LNCaP clone FGC (cell line): ENCODE measurements at regions not wholly inside any gene's neighbourhood (a gene's known extent, or its start where the extent isn't known, plus 50 kb on each side); places are given as distances from the start of the nearest gene placed in this dataset.

Source experiments
- DNase-seq: peaks from one replicate; pipeline ENCODE4 v3.0.0-alpha.2; 2011; ENCODE audit warnings: low read depth
- H3K4me3 ChIP-seq: 2 replicates; pipeline ENCODE4 v1.5.1; 2011; ENCODE audit warnings: mild to moderate bottlenecking, low read depth, low read length, control low read depth
- CTCF ChIP-seq: IDR thresholded peaks from 2 replicates; pipeline ENCODE4 v1.5.1; 2012; ENCODE audit warnings: mild to moderate bottlenecking; ENCODE audit not compliant: control insufficient read depth, insufficient read depth; ENCODE audit errors: extremely low read depth

GRCh38 chr5:143987751-143988560, 176.0 kb downstream of the HMHB1 start:
- no peak for DNase-seq
- no peak for TF ChIP-seq CTCF

GRCh38 chr5:143992496-143992895, 178.0 kb downstream of the YIPF5 start:
- TF ChIP-seq CTCF, result no peak
- DNase-seq, result no peak
- H3K4me3 ChIP-seq, result no peak overlapping the region

More at GRCh38 chr5:143987751-143988560, 176.0 kb downstream of the HMHB1 start:
- H3K4me3 ChIP-seq, result no peak overlapping the region

GRCh38 chr5:144002876-144003275, 167.6 kb downstream of the YIPF5 start:
- no peak for TF ChIP-seq CTCF
- DNase-seq, result no peak
- no peak overlapping the region for H3K4me3 ChIP-seq

- TF ChIP-seq CTCF, result no peak
- DNase-seq, result no peak
- H3K4me3 ChIP-seq, result no peak overlapping the region
Observed at GRCh38 chr5:144003636-144004035, 166.8 kb downstream of the YIPF5 start.

GRCh38 chr5:144004146-144004545, 166.3 kb downstream of the YIPF5 start:
- TF ChIP-seq CTCF, result no peak
- no peak for DNase-seq
- no peak overlapping the region for H3K4me3 ChIP-seq

GRCh38 chr5:144004751-144005150, 165.7 kb downstream of the YIPF5 start:
- TF ChIP-seq CTCF, result no peak
- DNase-seq, result no peak
- no peak overlapping the region for H3K4me3 ChIP-seq

GRCh38 chr5:144009116-144009515, 161.3 kb downstream of the YIPF5 start:
- no peak for TF ChIP-seq CTCF
- H3K4me3 ChIP-seq, result no peak overlapping the region
- DNase-seq, result no peak
